CD14-positive monocyte (primary cell): ENCODE measurements at regions not wholly inside any gene's neighbourhood (a gene's known extent, or its start where the extent isn't known, plus 50 kb on each side); places are given as distances from the start of the nearest gene placed in this dataset.

ENCODE experiments used
- DNase-seq, 3 donors: peaks; one replicate each; pipeline ENCODE4 v3.0.0-alpha.2; 2011 to 2022
- H2AFZ ChIP-seq: 2 replicates; pipeline ENCODE4 v1.6.0; 2012; ENCODE audit warnings: mild to moderate bottlenecking, low read depth, low read length, inconsistent platforms; ENCODE audit not compliant: insufficient read depth, poor library complexity, severe bottlenecking
- H3K27ac ChIP-seq, 2 donors: 1 replicate in 1 of 2; 2 replicates in 1 of 2; pipeline ENCODE4 v1.5.1; 2012 to 2013; ENCODE audit warnings: low read length in 2 of 2, control low read depth in 1 of 2, inconsistent platforms in 1 of 2, low read depth in 1 of 2, mild to moderate bottlenecking in 1 of 2
- H3K27me3 ChIP-seq, 2 donors: one replicate each; pipeline versions ENCODE4 v1.6.0 to v1.6.1; 2011 to 2013; ENCODE audit warnings: low read length in 2 of 2; ENCODE audit not compliant: control insufficient read depth in 2 of 2, insufficient read depth in 2 of 2
- H3K36me3 ChIP-seq, 2 donors: replicated peaks in 1 of 2; 1 replicate in 1 of 2; 2 replicates in 1 of 2; pipeline versions ENCODE4 v1.5.1 to v1.6.1; 2012 to 2013; ENCODE audit warnings: low read length in 2 of 2, control low read depth in 1 of 2, inconsistent platforms in 1 of 2, mild to moderate bottlenecking in 1 of 2; ENCODE audit not compliant: insufficient read depth in 2 of 2, control insufficient read depth in 1 of 2
- H3K4me1 ChIP-seq, 2 donors: 1 replicate in 1 of 2; 2 replicates in 1 of 2; pipeline versions ENCODE4 v1.5.1 to v1.6.1; 2012 to 2013; ENCODE audit warnings: low read length in 2 of 2, control low read depth in 1 of 2, inconsistent platforms in 1 of 2, mild to moderate bottlenecking in 1 of 2, moderate library complexity in 1 of 2; ENCODE audit not compliant: insufficient read depth in 2 of 2, control insufficient read depth in 1 of 2
- H3K4me2 ChIP-seq: replicated peaks from 2 replicates; pipeline ENCODE3; 2012; ENCODE audit warnings: low read length, moderate library complexity, mild to moderate bottlenecking; ENCODE audit not compliant: poor library complexity, severe bottlenecking; ENCODE audit errors: extremely low read depth
- H3K4me3 ChIP-seq, 3 experiments: fragments of 200-600 bp in 1 of 3; sonication (generic) in 1 of 3; replicated peaks in 1 of 3; 1 replicate in 2 of 3; 2 replicates in 1 of 3; pipeline ENCODE4 v1.5.1; 2011 to 2013; ENCODE audit warnings: low read length in 3 of 3, mild to moderate bottlenecking in 3 of 3, control low read depth in 2 of 3, low read depth in 2 of 3, inconsistent platforms in 1 of 3, moderate library complexity in 1 of 3
- H3K79me2 ChIP-seq: 2 replicates; pipeline ENCODE4 v1.6.0; 2012; ENCODE audit warnings: mild to moderate bottlenecking, control low read depth, inconsistent platforms, low read length, moderate library complexity; ENCODE audit not compliant: insufficient read depth
- H3K9ac ChIP-seq: 2 replicates; pipeline ENCODE4 v1.6.0; 2017; ENCODE audit warnings: low read length, mild to moderate bottlenecking; ENCODE audit not compliant: insufficient read depth, poor library complexity, severe bottlenecking
- H3K9me3 ChIP-seq, 2 donors: replicated peaks in 1 of 2; 1 replicate in 1 of 2; 2 replicates in 1 of 2; pipeline versions ENCODE4 v1.5.1 to v1.6.1; 2012 to 2013; ENCODE audit warnings: low read length in 2 of 2, control low read depth in 1 of 2; ENCODE audit not compliant: control insufficient read depth in 1 of 2, insufficient read depth in 1 of 2
- H4K20me1 ChIP-seq: 2 replicates; pipeline ENCODE4 v1.6.0; 2012; ENCODE audit warnings: mild to moderate bottlenecking, low read length, control low read depth, moderate library complexity; ENCODE audit not compliant: insufficient read depth
- H3K27ac Mint-ChIP-seq, 7 donors: one replicate each; pipeline ENCODE4 v1.8.0; 2020; ENCODE audit warnings: mild to moderate bottlenecking in 7 of 7, mixed read lengths in 7 of 7, moderate library complexity in 6 of 7, inconsistent platforms in 2 of 7
- H3K27me3 Mint-ChIP-seq, 3 donors: one replicate each; pipeline ENCODE4 v1.8.0; 2021 to 2022; ENCODE audit warnings: low read depth in 3 of 3, mild to moderate bottlenecking in 3 of 3, mixed read lengths in 3 of 3, moderate library complexity in 3 of 3, inconsistent platforms in 1 of 3
- H3K36me3 Mint-ChIP-seq, 2 donors: one replicate each; pipeline ENCODE4 v1.8.0; 2020; ENCODE audit warnings: mixed read lengths in 2 of 2, inconsistent platforms in 1 of 2, mild to moderate bottlenecking in 1 of 2
- H3K4me1 Mint-ChIP-seq: one replicate; pipeline ENCODE4 v1.8.0; 2020; ENCODE audit warnings: mild to moderate bottlenecking, mixed read lengths
- H3K4me3 Mint-ChIP-seq, 2 donors: one replicate each; pipeline ENCODE4 v1.8.0; 2020; ENCODE audit warnings: mild to moderate bottlenecking in 2 of 2, mixed read lengths in 2 of 2, moderate library complexity in 1 of 2
- H3K9me3 Mint-ChIP-seq, 7 donors: one replicate each; pipeline ENCODE4 v1.8.0; 2020 to 2022; ENCODE audit warnings: mixed read lengths in 7 of 7, mild to moderate bottlenecking in 6 of 7, moderate library complexity in 6 of 7, inconsistent platforms in 2 of 7
- CTCF ChIP-seq: fragments of 200-600 bp; IDR thresholded peaks from one replicate; pipeline ENCODE4 v1.8.0; 2022; ENCODE audit warnings: antibody characterized with exemption, mild to moderate bottlenecking
- WGBS: methylation state at CpG from one replicate; pipeline ENCODE4 v1.1.5; 2013; ENCODE audit warnings: missing lambda C conversion rate; ENCODE audit not compliant: insufficient coverage; 5-methylcytosine and 5-hydroxymethylcytosine counted together
- intact Hi-C, 2 donors: fragments of 100-400 bp; cut with micrococcal nuclease; formaldehyde crosslinking; loops; one replicate each; pipeline versions ENCODE4 v1.15.0 to v1.15.1; 2023

- no peak overlapping the region for H3K27ac Mint-ChIP-seq
Observed at GRCh38 chr14:62428429-62429203, 616.6 kb downstream of the KCNH5 start.

GRCh38 chr14:62429683-62430082, 615.6 kb downstream of the KCNH5 start:
- no peaks in the 10 kb centered on the region for H3K36me3 Mint-ChIP-seq
- no peak for DNase-seq
- no peak for TF ChIP-seq CTCF
- H3K27me3 Mint-ChIP-seq: peaks cover 0 to 2% (median 0%) of the 10 kb centered on the region in 3 donors
- no peak overlapping the region for H2AFZ ChIP-seq
- H3K4me1 ChIP-seq: no peaks in the 10 kb centered on the region
- H4K20me1 ChIP-seq: no peaks in the 10 kb centered on the region
- intact Hi-C loops: no loop called here
- no peaks in the 10 kb centered on the region for H3K36me3 ChIP-seq
- H3K79me2 ChIP-seq: no peaks in the 10 kb centered on the region
- WGBS: no CpG with 5 or more reads among the region's 1 CpG
- no peak overlapping the region for H3K4me3 ChIP-seq
- no peak overlapping the region for H3K27ac ChIP-seq
- H3K9ac ChIP-seq: no peak overlapping the region
- no peaks in the 10 kb centered on the region for H3K4me1 Mint-ChIP-seq
- peaks cover 21 to 59% of the 10 kb centered on the region in 2 donors for H3K9me3 ChIP-seq
- H3K4me2 ChIP-seq: no peak overlapping the region
- H3K9me3 Mint-ChIP-seq: peaks cover 12 to 24% (median 18%) of the 10 kb centered on the region in 7 donors
- H3K27ac Mint-ChIP-seq: no peak overlapping the region
- H3K4me3 Mint-ChIP-seq: no peak overlapping the region
- H3K27me3 ChIP-seq: no peaks in the 10 kb centered on the region

More at GRCh38 chr14:62428429-62429203, 616.6 kb downstream of the KCNH5 start:
- H4K20me1 ChIP-seq: no peaks in the 10 kb centered on the region
- Mint-ChIP-seq H3K27me3 (peaks cover 0 to 2% (median 0%) of the 10 kb centered on the region in 3 donors), H3K36me3 (no peaks in the 10 kb centered on the region), H3K4me1 (no peaks in the 10 kb centered on the region), H3K4me3 (no peak overlapping the region), H3K9me3 (peaks cover 9 to 21% (median 17%) of the 10 kb centered on the region in 7 donors)
- no peaks in the 10 kb centered on the region for H3K36me3 ChIP-seq
- H3K4me2 ChIP-seq: no peak overlapping the region
- peaks cover 21 to 54% of the 10 kb centered on the region in 2 donors for H3K9me3 ChIP-seq
- H3K79me2 ChIP-seq: no peaks in the 10 kb centered on the region
- no peak for DNase-seq
- no peaks in the 10 kb centered on the region for H3K4me1 ChIP-seq
- H3K4me3 ChIP-seq: no peak overlapping the region
- no peak for TF ChIP-seq CTCF
- 100% methylated on average over 1 of the region's 5 CpGs for WGBS
- no peaks in the 10 kb centered on the region for H3K27me3 ChIP-seq
- H3K9ac ChIP-seq: no peak overlapping the region
- intact Hi-C loops: no loop called here
- no peak overlapping the region for H3K27ac ChIP-seq
- H2AFZ ChIP-seq: no peak overlapping the region
